Muscle of arm (tissue), 1 donor: ENCODE measurements at regions not wholly inside any gene's neighbourhood (a gene's known extent, or its start where the extent isn't known, plus 50 kb on each side); places are given as distances from the start of the nearest gene placed in this dataset.

Experiments
- DNase-seq: peaks from one replicate; pipeline ENCODE4 v3.0.0-alpha.2; 2013

DNA sequence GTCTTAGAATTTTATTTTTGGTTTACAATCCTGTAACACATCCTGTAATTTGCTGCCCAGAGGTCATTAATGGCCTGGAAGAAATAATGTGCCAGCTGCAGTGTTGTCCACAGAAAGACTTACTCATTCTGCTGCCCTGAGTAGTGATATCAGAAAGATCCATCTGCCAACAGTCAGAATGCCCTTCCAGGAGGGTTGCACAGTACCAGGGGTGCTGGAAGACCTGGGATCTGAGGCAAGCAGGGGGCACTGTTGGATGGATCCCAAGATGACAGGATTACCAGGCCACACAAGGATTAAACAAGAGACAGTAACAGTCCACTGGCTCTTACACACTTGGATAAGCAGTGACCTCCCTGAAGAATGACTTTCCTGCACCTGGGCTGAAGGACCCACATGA, 93.8 kb upstream of the TOP3B start:
- no peak for DNase-seq

DNA sequence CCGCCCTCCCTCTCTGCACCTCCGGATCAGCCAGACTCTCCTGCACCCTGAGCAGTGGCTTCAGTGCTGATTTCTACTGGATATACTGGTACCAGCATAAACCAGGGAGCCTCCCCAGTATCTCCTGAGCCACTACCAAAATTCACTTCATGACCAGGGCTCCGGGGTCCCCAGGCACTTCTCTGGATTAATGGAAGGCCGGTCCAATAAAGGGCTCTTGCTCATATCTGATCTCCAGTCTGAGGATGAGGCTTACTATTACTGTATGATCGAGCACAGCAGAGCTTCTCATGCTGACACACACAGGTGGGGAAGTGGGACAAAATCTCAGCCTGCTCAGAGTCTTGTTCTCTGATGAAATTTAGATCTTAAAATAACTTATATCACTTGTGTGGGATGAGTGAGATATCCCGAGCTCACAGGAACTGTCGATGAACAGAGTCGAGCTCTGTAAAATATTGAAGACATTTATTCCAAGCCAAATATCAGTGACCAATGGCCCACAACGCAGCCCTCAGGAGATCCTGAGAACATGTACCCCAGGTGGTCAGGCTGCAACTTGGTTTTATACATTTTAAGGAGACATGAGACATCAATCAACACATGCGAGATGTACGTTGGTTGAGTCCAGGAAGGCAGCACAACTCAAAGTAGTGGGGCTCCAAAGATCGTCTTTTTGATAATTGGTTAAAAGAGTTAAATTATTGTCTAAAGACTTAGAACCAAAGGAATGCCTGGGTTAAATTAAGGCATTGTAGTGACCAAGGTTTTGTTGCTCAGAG, 93.0 kb upstream of the TOP3B start:
- no peak for DNase-seq

- no peak for DNase-seq
Measured at GRCh38 chr22:22074634-22075381, 92.2 kb upstream of the TOP3B start.

GRCh38 chr22:22073769-22074561, 91.4 kb upstream of the TOP3B start:
- DNase-seq, result no peak

DNA sequence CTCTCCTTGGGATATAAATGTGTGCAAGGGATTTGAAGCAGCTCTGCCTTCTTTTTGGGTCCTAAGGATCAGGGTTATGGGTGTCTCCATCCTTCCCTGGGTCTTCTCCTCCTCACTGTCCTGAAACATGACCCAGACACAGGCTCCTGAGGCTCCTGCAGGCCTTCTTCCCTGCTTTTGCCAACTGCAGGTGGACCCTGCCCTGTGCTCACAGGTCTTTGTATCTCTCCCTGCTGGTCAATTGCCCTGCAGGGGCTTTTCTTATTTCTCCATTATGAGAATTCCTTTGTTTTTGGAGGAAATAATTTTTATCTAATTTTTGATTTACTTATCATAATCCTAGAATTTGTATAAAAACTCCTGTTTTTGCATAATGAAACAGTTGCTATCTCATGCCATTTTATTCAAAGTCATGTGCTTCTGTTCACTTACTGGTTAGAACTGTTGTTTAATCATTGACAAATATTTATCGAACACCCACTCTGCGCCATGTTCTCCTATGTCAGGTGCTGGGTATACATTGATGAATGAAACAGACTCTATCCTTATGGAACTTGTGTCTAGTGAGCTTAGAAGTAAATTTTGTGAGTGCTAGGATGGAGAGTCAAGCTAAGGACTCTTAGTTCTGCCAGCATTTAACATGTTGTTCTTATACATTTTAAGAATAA, 89.7 kb upstream of the TOP3B start:
- no peak for DNase-seq

DNA sequence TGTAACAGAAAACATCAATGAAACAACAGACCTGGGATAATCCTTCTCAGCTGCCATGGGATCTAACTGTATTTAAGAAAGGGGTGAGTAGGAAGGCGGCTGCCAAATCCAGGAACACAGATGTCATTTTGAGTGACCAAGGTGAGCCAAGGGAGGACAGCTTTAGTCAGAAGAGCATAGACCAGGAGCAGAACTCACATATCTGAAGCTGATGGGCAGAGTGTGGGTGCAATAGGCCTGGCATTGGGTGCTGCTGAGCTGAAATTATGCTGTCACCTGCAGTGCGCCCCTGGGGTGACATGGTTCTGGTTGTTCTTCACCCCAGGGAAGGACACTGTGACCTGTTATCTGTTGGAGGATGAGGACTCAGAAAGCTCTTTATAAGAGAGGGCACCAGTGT, 88.9 kb upstream of the TOP3B start:
- no peak for DNase-seq

- no peak for DNase-seq
Measured at GRCh38 chr22:22070371-22070824, 87.8 kb upstream of the TOP3B start.

DNA sequence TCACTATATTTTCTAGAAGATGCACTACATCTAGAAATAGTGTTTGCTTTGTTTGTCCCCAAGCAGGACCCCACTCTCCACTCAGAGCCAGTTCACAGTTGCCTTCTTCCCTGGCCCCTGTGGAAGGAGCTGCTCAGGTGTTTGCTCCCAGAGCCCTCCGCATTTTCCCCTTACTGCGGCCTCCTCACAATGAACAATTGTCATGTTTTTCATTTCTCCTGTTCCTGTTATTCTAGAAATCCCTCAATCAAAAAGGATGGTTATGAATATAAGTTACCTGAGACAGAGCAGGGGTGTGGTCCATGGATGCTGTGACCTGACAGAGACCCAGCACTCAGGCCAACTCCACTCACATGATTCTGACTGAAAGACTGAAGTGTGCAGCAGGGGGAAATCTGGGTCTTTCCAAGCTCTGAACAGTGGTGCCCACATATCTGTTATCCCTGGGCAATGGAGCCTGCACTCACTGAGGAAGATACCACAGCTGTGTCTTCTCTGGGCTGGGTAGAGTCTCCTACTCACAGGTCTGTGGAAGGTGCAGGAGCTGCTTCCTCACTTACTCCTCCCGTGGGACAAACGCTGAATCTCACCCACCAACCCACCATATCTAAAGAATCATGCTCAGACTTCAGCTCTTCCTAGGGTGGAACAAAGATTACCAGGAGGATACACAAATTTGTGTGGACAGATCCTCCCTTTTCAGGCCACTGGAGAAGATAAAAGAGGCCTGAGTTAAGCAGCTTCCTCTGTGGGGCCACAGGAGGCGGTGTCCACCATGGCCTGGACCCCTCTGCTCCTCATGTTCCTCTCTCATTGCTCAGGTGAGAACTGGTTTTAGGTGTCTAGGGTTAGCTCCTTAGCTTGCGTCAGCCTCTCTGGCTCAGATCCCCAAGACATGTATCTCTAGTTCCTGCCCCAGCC, 87.1 kb upstream of the TOP3B start:
- DNase-seq, result no peak

DNA sequence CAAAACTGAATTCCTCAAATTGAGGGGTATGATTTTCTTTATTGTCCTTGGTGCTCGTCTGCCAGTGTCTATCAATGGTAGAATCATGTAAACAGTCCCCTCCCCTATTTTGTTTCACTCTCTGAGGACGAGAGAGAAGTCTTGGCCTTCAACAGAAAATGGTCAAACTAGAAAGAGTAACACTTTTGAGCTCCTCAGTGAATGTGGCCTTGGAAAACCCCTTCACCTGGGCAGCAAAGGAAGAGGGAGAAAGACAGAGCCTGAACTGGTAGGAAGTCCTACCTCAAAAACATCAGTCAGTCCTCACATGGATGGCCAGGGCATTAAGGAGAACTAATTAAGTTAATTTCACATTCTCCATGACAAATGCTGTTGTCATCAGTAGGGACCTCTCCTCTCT, 86.1 kb upstream of the TOP3B start:
- DNase-seq, result no peak

GRCh38 chr22:22068025-22068424, 85.4 kb upstream of the TOP3B start:
- DNase-seq, result no peak

DNA sequence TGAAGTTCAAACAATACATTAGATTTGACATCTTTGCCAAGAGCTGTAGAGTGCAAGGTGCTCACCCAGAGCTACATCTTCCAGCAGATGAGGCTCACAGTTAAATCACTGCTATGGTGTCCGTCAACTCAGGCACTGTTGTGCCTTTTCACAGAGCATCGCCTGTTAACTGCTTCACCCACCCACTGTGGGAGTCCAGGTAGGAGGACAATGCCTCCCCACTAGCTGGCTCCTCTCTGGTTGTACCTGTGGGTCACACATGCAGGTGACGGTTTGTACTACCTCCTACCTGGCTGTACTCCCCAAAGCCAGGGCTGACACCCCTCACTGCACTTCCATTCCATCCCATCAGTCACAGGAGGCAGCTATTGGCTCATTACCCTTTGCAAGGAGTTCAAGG, 84.6 kb upstream of the TOP3B start:
- no peak for DNase-seq

- DNase-seq, result no peak
Measured at GRCh38 chr22:22064580-22064979, 82.0 kb upstream of the TOP3B start.

- no peak for DNase-seq
Measured at GRCh38 chr22:22062306-22062793, 79.8 kb upstream of the TOP3B start.

DNA sequence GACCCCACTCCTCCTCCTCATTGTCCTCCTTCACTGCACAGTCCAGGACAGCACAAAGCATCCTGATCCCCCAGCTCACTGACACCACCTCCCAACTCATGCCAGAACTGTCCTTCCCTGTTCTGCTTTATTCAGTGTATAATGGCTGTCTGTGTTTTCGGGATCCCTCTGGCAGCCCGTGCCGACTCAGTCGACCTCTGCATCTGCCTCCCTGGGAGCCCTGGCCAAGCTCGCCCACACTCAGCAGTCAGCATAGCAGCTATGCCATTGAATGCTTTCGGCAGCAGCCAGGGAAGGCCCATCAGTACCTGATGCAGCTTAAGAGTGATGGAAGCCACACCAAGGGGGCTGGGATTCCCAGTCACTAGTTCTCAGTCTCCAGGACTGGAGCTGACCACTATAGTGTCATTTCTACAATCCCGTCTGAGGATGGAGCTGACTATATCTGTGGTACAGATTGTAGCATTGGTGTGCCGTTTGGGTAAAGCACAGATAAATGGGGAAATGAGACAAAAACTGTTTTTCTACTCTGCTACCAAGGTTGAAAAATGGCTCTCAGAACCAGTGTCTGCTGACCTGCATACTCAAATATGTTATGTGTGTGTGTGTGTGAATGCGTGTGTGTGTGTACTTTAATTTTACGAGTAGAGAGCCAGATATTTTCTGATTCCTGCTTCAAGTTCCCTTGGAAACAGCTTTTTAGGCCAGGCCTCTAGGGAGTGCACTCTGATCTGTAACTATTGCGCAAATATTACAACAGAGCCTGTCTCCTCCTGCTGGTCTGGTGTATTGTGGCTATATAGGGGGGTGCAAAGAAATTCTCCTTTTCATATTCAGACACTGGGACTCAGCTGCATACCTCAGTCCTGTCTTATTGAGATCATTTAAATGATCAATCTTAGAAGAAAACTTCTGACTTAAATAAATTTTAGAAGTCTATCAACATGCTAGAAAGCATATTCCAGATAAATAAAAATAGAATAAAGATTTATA, 78.8 kb upstream of the TOP3B start:
- DNase-seq, result peak; percentile 77

DNA sequence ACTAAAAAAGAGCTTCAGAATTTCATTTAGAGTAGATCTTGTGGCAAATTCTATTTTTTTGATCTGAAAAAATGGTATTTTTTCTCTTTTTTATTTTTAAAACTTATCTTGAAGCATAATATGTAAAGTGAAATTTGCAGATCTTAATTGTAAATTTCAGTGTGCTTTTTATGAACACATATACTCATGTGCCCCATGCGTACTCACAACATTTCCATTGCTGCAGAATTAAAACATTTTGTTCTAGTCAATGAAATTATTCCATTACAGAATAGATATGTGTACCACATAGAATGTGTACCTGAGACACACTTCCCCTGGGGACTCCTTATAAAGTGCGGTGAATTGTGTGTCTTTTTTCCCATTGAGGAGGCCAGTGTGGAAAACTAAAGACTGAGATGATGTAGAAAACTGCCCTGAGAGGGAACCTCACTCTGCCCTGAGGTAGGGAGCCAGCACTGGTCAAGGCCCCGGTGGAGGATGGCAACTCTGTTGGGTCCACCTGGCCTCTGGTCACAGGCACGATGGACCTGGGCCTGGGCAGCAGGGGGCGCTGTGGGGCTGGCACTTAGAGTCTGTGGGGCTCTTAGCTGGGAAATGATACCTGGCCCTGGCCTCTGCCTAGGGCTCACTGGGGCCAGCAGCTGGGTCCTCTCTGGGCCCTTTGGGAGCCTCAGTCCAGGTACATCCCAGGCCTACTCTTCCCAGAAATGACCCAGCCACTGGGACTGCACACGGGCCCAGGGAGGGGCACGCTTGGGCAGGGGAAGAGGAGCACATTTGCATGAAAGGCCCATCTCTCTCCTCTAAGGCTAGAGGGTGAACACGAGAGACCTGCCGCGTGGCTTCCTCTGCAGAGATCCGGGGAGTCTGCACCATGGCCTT, 77.9 kb upstream of the TOP3B start:
- no peak for DNase-seq

DNA sequence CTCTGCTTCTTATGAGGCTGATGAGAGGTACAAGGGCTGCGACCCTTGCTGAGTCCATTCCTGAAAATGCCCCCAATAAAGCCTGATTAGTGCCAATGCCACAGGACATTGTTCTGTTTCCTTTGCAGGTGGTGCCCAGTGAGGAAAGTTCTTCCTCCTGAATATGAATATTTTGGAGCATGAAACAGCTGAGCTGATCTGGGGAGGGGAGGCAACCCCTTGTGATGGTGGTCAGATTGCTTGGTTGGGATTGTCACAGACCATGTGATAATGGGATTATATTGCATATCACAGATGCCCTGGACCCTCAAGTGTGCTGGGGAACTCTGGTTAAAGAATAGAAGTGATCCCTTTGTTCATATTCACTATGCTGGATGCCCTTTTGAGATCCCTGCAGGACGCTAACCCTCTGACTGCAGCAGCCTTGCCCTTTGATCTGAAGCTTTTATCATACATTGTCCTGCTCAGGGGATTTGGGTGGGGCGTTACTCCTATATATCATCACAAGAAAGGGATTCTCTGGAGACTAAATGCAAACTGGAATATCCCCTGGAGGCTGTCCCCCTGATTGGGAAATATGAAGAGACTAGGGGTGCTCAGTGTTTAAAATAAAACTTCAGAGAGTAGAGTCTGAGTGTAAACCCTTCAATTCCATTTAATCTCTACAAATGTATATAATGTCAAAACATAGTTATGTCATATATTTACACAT, 76.9 kb upstream of the TOP3B start:
- DNase-seq, result no peak

DNA sequence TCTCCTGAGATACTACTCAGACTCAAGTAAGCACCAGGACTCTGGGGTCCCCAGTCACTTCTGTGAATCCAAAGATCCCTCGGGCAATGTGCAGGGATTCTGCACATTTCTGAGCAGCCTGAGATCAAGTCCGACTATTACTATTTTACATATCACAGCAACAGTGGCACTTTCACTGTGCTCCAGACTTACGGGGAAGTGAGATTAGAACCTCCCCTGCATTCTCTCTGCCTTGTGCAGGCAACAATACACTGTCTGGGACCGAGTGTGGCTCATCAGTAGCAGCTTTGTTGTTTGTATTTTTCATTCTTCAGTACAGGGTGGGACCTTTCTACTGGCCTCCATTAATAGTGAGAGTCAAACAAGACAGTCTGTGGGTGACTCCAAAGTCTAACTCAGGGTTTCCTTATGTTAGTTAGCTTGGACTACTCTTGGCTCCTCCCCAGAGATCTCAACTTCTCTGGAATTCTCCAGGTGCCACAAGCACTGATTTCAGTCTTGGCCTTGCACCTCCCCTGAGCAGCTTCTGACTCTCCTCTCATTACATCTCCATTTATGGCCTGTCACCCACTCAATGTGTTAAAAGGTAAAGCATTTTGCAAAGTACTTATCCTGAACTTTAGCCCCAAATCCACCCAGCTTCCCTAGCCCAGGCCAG, 76.2 kb upstream of the TOP3B start:
- no peak for DNase-seq
